ENCODE measurements at regions not wholly inside any gene's neighbourhood (a gene's known extent, or its start where the extent isn't known, plus 50 kb on each side); places are given as distances from the start of the nearest gene placed in this dataset.

DNA sequence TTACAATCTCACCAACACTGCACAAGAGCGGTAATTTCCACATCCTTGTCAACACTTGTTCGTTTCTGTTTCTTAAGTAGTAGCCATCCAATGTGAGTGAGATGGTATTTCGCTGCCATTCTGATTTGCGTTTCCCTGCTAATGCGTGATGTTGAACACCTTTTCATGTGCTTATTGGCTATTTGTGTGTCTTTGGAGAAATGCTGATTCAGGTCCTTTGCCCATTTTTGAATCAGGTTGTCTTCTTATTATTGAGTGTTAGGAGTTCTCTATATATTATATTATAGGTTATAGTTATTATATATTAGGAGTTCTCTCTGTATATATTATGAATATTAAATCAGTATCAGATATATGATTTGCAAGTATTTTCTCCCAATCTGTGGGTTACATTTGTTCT is 59.9 kb upstream of the IRX4 start:
- H3K36me3 Mint-ChIP-seq (ENCODE audit: low read depth): no peaks in the 10 kb centered on the region
- H3K27me3 Mint-ChIP-seq (ENCODE audit: low read depth): no peaks in the 10 kb centered on the region
- ChIA-PET POLR2A (no interaction called here), CTCF (no interaction called here)
- no peaks in the 10 kb centered on the region for H3K4me1 Mint-ChIP-seq (ENCODE audit: low read depth)
- H3K27ac Mint-ChIP-seq: no peak overlapping the region
- no peaks in the 10 kb centered on the region for H3K9me3 Mint-ChIP-seq (ENCODE audit: insufficient read depth)
- H3K4me3 Mint-ChIP-seq: no peak overlapping the region
- DNase-seq (no peak), ATAC-seq (no peak)

DNA sequence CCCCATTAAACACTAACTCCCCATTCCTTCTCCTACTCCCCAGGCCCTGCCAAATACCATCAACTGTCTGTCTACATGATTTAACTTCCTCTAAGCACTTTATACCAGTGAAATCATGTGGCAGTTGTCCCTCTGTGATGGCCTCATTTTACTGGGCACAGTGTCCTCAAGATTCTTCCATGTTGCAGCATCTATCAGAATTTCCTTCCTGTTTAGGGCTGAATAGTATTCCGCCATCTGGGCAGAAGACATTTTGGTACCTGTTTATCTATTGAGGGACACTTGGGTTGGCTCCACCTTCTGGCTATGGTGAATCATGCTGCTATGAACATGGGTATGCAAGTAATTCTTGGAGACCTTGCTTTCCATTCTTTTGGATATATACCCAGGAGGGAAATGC is 59.4 kb upstream of the IRX4 start:
- Mint-ChIP-seq H3K4me3 (no peak overlapping the region), H3K9me3 (ENCODE audit: insufficient read depth) (no peaks in the 10 kb centered on the region), H3K27ac (no peak overlapping the region), H3K4me1 (ENCODE audit: low read depth) (no peaks in the 10 kb centered on the region), H3K27me3 (ENCODE audit: low read depth) (no peaks in the 10 kb centered on the region), H3K36me3 (ENCODE audit: low read depth) (no peaks in the 10 kb centered on the region)
- ChIA-PET POLR2A (no interaction called here), CTCF (no interaction called here)
- DNase-seq: no peak
- no peak for ATAC-seq

DNA sequence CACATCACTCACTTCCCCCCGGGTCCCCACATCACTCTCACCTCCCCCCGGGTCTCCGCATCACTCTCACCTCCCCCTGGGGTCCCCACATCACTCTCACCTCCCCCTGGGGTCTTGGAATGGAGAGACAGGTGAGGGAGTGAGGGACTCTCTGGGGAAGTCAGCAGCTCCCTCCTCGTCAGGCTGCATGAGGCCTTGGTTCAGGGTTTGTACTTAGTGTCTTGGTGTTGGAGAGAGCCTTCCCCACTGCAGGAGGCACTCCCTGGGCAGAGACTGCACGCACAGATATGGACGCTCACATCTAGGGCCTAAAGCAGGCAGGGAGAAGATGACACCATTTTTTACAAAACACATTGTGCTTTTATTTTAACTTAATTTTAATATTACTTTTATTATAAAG is 56.5 kb upstream of the IRX4 start:
- Mint-ChIP-seq H3K27ac (no peak overlapping the region), H3K4me1 (ENCODE audit: low read depth) (no peaks in the 10 kb centered on the region), H3K9me3 (ENCODE audit: insufficient read depth) (no peaks in the 10 kb centered on the region), H3K27me3 (ENCODE audit: low read depth) (peaks cover 11% of the 10 kb centered on the region), H3K36me3 (ENCODE audit: low read depth) (no peaks in the 10 kb centered on the region), H3K4me3 (no peak overlapping the region)
- POLR2A ChIA-PET: no interaction called here
- CTCF ChIA-PET: no interaction called here
- ATAC-seq: no peak
- DNase-seq: no peak

DNA sequence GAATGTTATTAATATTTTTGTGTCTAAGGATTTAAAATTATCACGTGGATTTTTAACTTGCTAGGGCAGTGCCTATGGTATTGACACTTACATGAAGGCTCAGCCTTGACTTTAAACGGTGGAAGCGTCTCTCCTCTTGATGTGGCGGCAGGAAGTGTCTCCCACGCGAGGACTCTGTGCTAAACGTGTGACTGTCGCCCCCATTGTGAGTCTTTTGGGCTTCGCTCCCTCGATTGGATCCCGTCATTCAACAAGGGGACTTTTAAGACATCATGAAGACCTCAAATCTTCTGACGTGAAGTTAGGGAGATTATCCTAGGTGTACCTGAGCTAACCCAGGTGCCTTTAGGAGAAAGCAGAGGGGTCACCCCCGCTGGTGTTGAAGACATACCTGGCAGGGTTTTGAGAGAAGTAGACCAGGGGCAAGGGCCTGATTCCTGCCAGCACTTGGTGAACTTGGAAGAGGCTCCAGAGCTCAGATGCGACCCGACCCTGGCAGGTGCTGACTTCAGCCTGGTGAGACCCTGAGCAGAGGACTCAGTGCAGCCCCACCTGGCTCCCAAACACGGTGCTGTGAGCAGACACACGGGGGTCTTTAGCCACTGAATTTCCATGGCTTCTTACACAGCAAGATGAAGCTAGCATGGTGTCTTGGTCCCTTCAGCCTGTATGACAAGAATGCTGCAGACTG is 55.7 kb upstream of the IRX4 start:
- DNase-seq: no peak
- peaks cover 11% of the 10 kb centered on the region for H3K27me3 Mint-ChIP-seq (ENCODE audit: low read depth)
- no peaks in the 10 kb centered on the region for H3K4me1 Mint-ChIP-seq (ENCODE audit: low read depth)
- ChIA-PET POLR2A (no interaction called here), CTCF (no interaction called here)
- no peaks in the 10 kb centered on the region for H3K9me3 Mint-ChIP-seq (ENCODE audit: insufficient read depth)
- no peak for ATAC-seq
- no peaks in the 10 kb centered on the region for H3K36me3 Mint-ChIP-seq (ENCODE audit: low read depth)
- no peak overlapping the region for H3K27ac Mint-ChIP-seq
- no peak overlapping the region for H3K4me3 Mint-ChIP-seq

DNA sequence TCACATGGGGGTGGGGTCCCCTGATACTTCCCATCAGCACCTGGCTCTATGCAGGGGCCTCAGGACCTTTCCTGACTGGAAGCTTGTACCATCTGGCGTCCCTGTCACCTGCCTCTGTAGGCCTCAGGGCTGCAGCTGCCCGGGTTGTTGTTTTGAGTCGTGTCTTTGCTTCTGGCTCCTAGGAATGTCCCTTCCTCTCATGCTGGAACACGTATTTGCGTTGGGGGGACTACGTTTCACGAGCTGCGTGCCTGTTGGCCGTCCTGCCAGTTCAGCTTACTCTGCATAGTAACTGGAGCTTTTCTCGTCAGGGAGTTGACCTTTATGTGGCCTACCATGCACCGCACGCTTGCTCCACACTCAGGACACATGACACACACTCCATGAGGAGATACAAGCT is 54.9 kb upstream of the IRX4 start:
- CTCF ChIA-PET: no interaction called here

DNA sequence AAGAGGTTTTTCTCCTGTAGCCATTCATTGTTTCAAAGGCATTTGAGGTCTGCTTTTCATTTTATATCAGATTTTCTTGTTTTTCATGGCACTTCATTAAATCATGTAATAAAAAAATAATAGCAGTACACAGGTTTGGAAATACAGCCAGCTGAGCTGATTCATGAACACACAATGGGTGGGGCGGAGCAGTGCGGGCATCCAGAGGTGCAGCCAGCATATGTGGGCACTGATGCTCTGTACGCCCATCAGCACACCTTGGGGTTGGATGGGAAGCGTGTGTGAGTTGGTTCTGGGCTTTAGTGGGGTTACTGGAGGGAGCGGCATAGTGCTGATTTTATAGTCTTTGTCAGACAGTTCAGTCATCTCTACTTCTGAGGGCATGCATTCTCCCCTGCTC is 54.2 kb upstream of the IRX4 start:
- CTCF ChIA-PET: no interaction called here
- ATAC-seq: no peak
- H3K27me3 Mint-ChIP-seq (ENCODE audit: low read depth): peaks cover 24% of the 10 kb centered on the region
- POLR2A ChIA-PET: no interaction called here
- no peak for DNase-seq
- H3K4me3 Mint-ChIP-seq: no peak overlapping the region
- H3K36me3 Mint-ChIP-seq (ENCODE audit: low read depth): no peaks in the 10 kb centered on the region
- no peaks in the 10 kb centered on the region for H3K4me1 Mint-ChIP-seq (ENCODE audit: low read depth)
- H3K27ac Mint-ChIP-seq: no peak overlapping the region
- H3K9me3 Mint-ChIP-seq (ENCODE audit: insufficient read depth): no peaks in the 10 kb centered on the region

More for the DNA sequence above, 54.9 kb upstream of the IRX4 start:
- H3K4me1 Mint-ChIP-seq (ENCODE audit: low read depth): no peaks in the 10 kb centered on the region
- peaks cover 19% of the 10 kb centered on the region for H3K27me3 Mint-ChIP-seq (ENCODE audit: low read depth)
- ATAC-seq: no peak
- H3K27ac Mint-ChIP-seq: no peak overlapping the region
- no peak overlapping the region for H3K4me3 Mint-ChIP-seq
- no peak for DNase-seq
- no peaks in the 10 kb centered on the region for H3K36me3 Mint-ChIP-seq (ENCODE audit: low read depth)
- POLR2A ChIA-PET: no interaction called here
- H3K9me3 Mint-ChIP-seq (ENCODE audit: insufficient read depth): no peaks in the 10 kb centered on the region

DNA sequence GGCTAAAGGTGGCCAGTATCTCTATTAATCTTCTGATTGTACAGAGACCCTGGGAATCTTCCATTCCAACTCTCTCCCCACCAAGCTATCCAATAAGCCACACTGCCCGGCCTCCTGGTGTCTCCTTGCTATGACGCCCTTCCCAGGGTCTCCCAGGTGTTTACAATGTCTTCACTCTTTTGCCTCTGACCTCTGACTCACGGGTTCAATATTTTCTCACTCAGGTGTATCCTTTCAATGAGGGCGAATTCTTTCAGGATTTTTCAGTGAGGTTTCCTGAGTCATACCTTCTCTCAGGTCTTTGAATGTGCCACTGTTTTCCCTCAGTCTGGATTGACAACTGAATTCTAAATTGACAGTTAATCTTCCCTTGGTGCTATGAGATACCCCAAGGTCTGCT is 53.7 kb upstream of the IRX4 start:
- Mint-ChIP-seq H3K4me3 (no peak overlapping the region), H3K27me3 (ENCODE audit: low read depth) (peaks cover 26% of the 10 kb centered on the region), H3K9me3 (ENCODE audit: insufficient read depth) (no peaks in the 10 kb centered on the region), H3K36me3 (ENCODE audit: low read depth) (no peaks in the 10 kb centered on the region), H3K27ac (no peak overlapping the region), H3K4me1 (ENCODE audit: low read depth) (no peaks in the 10 kb centered on the region)
- CTCF ChIA-PET: no interaction called here
- ATAC-seq: no peak
- POLR2A ChIA-PET: no interaction called here
- no peak for DNase-seq

DNA sequence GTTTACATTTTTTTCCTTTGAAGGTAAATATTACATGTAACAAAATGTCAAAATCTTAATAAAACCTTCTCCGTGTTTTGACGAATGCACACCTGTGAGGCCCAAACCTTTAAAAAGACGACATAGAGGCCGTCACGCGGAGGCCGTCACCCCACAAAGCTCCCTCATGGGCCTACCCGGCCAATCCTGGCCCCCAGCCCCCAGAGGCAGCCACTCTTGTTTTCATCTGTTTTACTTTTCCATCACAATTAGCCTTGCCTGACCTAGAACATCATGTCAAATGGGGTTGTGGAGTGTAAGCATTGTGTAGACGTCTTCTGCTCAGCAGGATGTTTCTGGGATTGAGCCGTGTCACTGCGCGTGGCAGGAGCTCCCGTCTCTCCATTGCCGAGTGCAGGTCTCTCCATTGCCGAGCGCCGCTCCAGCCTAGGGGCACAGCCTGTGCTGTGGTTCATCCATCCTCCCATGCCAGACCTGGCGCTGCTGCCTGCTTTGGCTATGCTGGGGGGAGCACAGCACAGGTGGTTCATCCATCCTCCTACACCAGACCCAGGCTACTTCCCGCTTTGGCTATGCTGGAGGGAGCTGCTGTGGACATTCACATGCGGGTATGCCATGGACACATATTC is 52.2 kb upstream of the IRX4 start:
- Mint-ChIP-seq H3K4me1 (ENCODE audit: low read depth) (no peaks in the 10 kb centered on the region), H3K27ac (no peak overlapping the region), H3K36me3 (ENCODE audit: low read depth) (no peaks in the 10 kb centered on the region), H3K9me3 (ENCODE audit: insufficient read depth) (no peaks in the 10 kb centered on the region), H3K4me3 (no peak overlapping the region), H3K27me3 (ENCODE audit: low read depth) (peaks cover 29% of the 10 kb centered on the region)
- ChIA-PET POLR2A (no interaction called here), CTCF (no interaction called here)
- no peak for DNase-seq
- ATAC-seq: no peak

DNA sequence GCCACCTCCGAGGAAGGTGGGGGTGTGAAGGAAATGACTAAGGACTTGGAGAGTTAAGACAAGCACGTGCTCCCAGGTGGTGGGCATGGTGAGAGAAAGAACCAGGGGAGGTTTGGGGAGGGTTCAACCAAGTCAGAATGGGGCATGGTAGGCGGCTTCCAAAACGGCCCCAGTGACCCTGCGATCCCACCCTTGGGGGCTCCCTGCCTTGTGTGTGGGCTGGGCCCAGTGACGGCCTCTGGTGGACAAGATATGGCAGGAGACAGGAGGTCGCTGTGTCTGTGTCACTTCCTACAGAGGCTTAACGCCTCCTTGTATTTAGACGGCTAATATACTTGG is 51.3 kb upstream of the IRX4 start:
- POLR2A ChIA-PET: no interaction called here
- ATAC-seq (no peak), DNase-seq (no peak)
- no peak overlapping the region for H3K27ac Mint-ChIP-seq
- H3K4me3 Mint-ChIP-seq: no peak overlapping the region
- no peaks in the 10 kb centered on the region for H3K4me1 Mint-ChIP-seq (ENCODE audit: low read depth)
- CTCF ChIA-PET: no interaction called here
- H3K36me3 Mint-ChIP-seq (ENCODE audit: low read depth): no peaks in the 10 kb centered on the region
- H3K27me3 Mint-ChIP-seq (ENCODE audit: low read depth): peaks cover 29% of the 10 kb centered on the region
- H3K9me3 Mint-ChIP-seq (ENCODE audit: insufficient read depth): no peaks in the 10 kb centered on the region

DNA sequence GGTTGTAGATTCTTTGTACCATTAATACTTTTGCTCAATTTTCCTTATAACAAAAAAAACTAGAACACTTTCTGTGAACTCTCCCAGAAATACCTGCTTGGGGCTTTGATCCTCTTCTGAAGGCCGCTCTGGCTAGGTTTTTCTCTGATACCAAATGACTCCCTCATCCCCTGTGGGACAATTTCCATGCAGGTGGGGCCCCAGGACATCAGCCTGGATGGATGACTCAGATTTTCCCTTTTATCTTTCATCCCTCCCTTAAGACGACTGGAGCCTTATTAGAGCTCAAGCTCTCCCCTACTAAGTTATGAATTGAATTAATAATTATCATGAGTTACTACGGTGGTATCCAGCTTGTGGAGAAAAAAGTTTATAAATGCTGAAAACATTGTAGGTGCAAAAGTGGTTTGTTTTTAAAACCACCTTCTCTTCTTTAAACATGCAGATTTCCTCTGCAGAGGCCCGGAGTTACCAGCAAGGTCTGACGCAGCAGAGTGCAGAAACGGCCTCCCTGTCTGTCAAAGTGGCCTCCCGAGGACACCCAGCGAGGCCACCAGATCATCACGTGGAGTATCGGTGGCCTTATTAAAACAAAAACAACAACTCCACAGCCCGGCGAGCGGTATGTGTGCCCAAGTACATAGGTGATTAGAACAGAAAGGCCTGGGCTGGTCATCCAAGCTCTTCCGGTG is 50.8 kb upstream of the IRX4 start:
- Mint-ChIP-seq H3K4me3 (no peak overlapping the region), H3K4me1 (ENCODE audit: low read depth) (no peaks in the 10 kb centered on the region), H3K36me3 (ENCODE audit: low read depth) (no peaks in the 10 kb centered on the region), H3K27me3 (ENCODE audit: low read depth) (peaks cover 29% of the 10 kb centered on the region), H3K27ac (no peak overlapping the region), H3K9me3 (ENCODE audit: insufficient read depth) (no peaks in the 10 kb centered on the region)
- ChIA-PET POLR2A (no interaction called here), CTCF (no interaction called here)
- DNase-seq (no peak), ATAC-seq (no peak)
